GM12892 (cell line): ENCODE measurements at regions not wholly inside any gene's neighbourhood (a gene's known extent, or its start where the extent isn't known, plus 50 kb on each side); places are given as distances from the start of the nearest gene placed in this dataset.

Source experiments
- POLR2A ChIP-seq: IDR thresholded peaks from 2 replicates; pipeline ENCODE4 v1.6.1; 2011; ENCODE audit warnings: low read depth, low read length, control low read depth
- POLR2AphosphoS5 ChIP-seq: IDR thresholded peaks from 2 replicates; pipeline ENCODE4 v1.6.1; 2011; ENCODE audit warnings: low read depth, low read length, control low read depth

GRCh38 chr4:58809366-58809765 lies 1699.2 kb upstream of the IGFBP7 start:
- no peak for TF ChIP-seq POLR2AphosphoS5
- TF ChIP-seq POLR2A = no peak
